GM21381 (cell line): ENCODE measurements at regions not wholly inside any gene's neighbourhood (a gene's known extent, or its start where the extent isn't known, plus 50 kb on each side); places are given as distances from the start of the nearest gene placed in this dataset.
"Not testable (repeated sequence)": the region's sequence is repeated elsewhere in the genome, so short reads cannot be mapped to it uniquely, and the experiment has no call there.

ENCODE experiments used
- ATAC-seq: cut with Tn5 transposase; IDR thresholded peaks from one replicate; pipeline ENCODE4 v1.9.1; 2021; ENCODE audit warnings: mild to moderate bottlenecking, moderate library complexity; ENCODE audit not compliant: unreplicated experiment

DNA sequence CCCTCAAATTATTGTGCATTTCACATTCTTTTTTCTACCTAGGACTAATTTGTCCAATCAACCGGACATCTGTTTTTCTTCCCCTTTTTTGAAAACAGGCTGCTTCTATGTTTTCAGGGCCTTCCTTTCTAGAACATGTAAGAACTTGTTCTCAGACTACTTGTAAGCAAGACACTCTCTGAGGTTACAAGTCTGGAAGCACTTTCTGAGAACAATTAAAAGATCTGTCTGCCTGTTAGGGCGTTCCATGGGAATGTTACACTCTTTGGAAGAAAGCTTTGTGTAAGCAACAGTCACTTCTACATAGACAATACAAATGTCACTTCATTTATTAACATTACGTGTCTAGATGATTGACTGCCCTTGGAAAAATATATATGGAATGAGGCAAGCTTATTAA, 50.9 kb upstream of the HSPB3 start:
- no peak for ATAC-seq

DNA sequence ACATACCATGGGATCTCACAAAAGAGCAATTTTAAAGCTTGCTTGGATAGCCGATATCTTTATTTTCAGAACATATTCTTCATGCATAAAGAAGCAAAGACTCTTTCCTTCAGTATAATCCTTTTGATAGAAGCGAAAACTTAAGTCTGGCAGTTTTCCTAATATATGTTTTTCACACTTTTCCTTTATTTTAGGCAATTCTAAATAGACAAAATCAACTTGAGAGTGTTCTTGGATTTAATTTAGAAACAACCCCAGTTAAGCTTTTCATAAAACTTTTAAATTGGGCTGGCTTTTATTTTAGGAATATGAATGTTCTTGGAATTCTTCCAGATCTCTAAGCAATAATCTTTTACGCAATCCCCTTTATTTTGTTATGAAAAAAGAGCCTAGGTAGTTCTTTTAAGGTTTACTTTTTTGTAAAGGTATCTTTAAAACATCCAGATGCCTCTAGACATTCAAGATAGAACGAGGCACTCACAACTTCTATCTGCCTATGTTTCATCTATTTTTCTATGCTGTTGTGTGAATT, 51.5 kb upstream of the HSPB3 start:
- no peak for ATAC-seq

DNA sequence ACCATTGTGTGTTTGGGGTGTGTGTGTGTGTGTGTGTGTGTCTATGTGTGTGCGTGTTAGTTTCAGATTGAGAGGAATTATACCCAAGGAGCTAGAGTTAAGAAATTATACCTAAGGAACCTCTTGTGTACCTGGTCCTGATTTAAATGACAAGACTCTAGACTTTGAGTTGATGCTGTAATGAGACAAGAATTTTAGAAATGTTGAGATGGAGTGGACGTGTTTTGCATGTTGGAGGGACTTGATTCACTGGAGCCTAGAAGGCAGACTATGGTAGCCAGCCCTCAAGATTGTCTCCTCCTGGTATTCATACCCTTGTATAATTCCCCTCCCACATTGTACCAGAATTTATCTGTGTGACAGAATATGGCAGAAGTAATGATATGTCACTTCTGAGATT, 52.4 kb upstream of the HSPB3 start:
- no peak for ATAC-seq

GRCh38 chr5:54401515-54401914, 54.0 kb upstream of the HSPB3 start:
- ATAC-seq, result peak; percentile 83

- no peak for ATAC-seq
These were observed 57.3 kb upstream of the HSPB3 start for GRCh38 chr5:54398191-54398590.

DNA sequence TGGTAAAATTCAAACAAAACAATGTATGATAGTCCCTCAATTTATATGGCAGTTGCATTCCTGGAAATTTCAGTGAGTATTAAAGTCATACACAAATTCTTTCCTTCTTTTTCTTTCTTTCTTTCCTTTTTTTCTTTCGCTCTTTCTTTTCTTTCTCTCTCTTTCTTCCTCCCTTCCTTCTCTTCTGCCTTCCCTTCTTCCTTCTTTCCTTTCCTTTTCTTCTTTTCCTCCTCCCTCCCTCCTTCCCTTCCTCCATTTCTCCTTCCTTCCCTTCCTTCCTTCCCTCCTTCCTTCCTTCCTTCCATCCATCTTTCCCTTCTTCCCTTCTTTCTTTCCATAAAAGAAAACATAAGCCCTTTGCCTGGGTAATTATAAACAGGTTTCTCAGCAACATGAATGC, 58.1 kb upstream of the HSPB3 start:
- ATAC-seq, result no peak

DNA sequence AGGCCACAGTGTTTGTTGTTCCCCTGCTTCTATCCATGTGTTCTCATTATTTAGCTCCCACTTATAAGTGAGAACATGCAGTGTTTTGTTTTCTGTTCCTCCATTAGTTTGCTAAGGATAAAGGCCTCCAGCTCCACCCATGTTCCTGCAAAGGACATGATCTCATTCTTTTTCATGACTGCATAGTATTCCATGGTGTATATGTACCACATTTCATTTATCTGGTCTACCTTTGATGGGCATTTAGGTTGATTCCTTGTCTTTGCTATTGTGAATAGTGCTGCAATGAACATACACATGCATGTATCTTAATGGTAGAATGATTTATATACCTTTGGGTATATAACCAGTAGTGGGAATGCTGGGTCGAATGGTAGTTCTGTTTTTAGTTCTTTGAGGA, 62.5 kb upstream of the HSPB3 start:
- ATAC-seq, result not testable (repeated sequence)

DNA sequence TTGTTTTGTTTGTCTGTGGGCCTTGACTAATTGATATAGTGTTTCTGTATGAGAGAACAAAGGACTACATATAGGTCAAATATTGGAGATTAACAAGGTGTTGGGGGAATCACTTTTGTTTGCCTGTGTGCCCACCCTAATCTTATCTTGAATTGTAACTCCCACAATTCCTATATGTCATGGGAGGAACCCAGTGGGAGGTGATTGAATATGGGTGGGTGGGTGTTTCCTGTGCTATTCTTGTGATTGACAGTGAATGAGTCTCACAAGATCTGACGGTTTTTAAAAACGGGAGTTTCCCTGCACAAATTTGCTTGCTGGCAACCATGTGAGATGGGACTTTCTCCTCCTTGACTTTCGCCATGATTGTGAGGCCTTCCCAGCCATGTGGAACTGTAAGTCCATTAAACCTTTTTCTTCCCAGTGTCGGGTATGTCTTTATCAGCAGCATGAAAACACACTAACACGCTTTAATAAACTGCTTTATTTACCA, 64.9 kb upstream of the HSPB3 start:
- no peak for ATAC-seq

- no peak for ATAC-seq
These were observed 65.5 kb upstream of the HSPB3 start for GRCh38 chr5:54390015-54390414.

DNA sequence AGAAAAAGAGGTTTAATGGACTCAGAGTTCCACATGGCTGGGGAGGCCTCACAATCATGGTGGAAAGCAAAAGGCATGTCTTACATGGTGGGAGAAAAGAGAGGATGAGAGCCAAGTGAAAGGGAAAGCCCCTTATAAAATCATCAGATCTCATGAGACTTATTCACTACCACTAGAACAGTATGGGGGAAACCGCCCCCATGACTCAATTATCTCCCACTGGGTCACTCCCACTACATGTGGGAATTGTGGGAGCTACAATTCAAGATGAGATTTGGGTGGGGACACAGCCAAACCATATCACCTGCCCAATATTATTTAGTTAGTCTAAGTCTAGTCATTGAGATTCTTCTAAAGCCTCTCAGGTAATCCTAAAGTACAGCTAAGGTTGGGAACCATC, 66.1 kb upstream of the HSPB3 start:
- not testable (repeated sequence) for ATAC-seq

DNA sequence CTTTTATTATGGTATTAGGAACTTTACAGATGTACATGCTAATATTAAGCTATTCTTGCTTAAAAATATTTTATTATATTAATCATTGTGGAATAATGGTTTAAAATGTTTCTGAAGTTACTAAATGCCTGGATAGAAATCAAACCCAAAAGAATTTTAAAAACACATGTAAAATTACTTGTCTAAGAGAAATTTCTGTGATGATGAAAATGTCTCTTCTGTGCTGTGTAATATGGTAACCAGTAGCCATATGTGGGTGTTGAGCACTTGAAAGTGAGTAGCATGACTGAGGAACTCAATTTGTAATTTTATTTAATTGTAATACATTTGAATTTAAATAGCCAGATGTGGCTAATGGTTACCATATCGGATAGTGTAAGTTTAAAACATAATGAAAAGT, 66.7 kb upstream of the HSPB3 start:
- ATAC-seq, result no peak

DNA sequence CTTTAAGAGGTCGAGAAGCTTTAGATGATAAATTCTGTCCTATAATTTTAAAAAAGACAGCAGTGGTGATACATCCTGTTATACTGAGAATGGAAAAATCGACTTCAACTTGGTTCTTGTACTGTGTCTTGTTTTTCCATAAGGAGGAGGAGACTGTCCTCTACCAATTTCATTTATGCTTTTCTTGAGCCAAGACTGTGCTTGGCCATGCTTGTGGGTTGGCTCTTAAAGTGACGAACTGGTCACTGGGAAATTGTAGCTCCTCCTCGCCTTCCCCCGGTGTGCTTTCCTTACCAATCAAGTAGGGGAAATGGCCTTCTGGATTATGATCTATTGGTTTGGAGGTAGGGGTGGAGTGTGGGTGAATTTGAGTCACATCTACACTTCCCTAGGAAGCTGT, 67.1 kb upstream of the HSPB3 start:
- ATAC-seq, result no peak

DNA sequence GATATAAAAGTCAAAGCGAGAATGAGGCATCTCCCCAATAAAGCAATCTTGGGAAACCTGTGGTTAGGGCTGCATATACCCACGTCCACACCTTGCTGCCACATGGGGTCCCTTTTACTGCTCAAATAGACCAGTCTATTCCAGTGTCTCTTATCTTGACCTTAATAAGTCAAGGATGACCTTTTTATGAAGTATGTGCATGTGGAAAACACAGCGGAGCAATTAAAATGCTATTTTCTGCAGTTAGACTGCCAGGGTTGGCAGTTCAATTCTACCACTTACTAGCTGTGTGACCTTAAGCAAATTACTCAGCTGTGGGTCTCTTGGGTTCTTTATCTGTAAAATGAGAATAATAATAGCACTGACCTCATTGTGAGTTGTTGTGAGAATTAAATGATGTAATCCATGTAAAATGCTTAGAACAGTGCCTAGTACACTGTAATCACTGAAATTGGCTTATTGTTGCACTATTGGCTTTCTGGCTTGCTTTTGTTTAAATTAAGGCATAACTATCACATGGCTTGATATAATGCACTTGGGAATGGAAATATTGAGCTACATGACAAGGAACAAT, 67.8 kb upstream of the HSPB3 start:
- ATAC-seq, result no peak

DNA sequence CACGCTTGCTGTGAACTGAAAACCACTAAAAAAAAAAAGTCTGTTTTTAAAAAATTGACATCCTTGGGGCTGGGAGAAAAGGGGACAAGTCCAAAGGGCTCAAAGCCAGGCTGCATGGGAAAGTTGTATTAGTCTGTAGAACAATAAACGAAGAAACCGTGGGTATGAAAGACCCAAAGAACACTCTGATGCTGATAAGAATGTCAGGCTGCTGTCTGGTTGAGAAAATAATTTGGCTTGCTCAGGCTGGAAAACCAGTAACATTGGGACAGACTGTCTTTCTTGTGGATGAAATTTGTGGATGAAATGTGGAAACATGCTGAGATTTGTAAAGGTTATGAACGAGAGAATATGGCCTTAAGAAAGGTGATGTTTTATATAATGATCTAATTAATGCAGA, 68.5 kb upstream of the HSPB3 start:
- no peak for ATAC-seq

GRCh38 chr5:54385994-54386393, 69.5 kb upstream of the HSPB3 start:
- ATAC-seq, result no peak

DNA sequence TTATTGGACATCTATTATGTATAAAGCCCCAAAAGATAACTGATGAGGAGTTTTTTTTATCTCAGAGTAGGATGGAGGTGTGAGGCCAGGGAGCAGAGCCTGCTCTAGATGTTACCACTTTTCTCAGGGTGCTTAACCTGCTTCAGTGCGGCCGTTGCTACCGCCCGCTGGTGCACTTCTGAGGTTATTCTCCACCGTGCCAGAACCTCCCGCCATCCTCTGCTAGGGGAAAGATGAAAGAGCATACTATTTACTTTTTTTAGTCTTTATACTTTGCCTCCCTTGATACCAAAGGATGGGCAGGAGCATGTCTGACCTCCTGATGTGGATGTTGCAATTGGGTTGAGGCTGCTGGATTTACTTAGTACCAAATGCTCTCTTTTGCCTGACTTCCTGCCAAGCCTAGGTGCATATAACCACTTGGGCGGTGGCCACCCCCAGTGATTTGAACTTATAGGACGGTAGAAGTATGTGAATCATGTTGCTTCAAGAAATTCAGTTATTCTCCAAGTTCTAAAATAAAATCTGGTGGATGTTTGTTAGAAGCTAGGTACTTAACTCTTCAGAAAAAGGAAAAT, 71.1 kb upstream of the HSPB3 start:
- no peak for ATAC-seq

DNA sequence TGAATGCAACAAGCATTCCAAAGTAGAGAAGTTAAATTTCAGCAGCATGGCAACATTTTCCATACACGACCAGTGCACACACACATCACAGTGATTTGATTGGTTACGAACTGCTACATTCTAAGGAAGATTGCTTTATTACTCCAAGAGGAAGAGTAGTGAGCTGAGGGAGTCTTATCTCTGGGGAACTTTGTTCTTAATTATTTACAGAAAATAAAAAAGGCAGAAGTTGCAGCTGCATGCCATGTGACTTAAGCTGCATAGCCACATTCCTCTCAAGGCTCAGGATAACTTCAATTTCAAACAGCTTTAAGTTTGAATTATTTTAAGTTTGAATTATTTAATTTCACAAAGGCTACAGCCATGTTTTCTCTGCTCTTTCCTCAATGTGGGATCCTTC, 71.6 kb upstream of the HSPB3 start:
- ATAC-seq, result no peak

GRCh38 chr5:54383225-54383901, 72.1 kb upstream of the HSPB3 start:
- ATAC-seq, result no peak

- not testable (repeated sequence) for ATAC-seq
These were observed 70.9 kb upstream of the ARL15 start for GRCh38 chr5:54381319-54381718.

GRCh38 chr5:54379590-54379989, 69.2 kb upstream of the ARL15 start:
- no peak for ATAC-seq

- ATAC-seq, result no peak
These were observed 68.3 kb upstream of the ARL15 start for GRCh38 chr5:54378707-54379106.

DNA sequence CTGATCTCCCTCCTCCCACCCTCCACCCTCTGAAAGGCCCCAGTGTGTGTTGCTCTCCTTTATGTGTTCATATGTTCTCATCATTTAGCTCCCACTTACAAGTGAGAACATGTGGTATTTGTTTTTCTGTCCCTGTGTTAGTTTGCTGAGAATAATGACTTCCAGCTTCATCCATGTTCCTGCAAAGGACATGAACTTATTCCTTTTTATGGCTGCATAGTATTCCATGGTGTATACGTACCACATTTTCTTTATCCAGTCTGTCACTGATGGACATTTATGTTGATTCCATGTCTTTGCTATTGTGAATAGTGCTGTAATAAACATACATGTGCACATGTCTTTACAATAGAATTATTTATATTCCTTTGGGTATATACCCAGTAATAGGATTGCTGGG, 67.0 kb upstream of the ARL15 start:
- not testable (repeated sequence) for ATAC-seq
